ENCODE measurements at regions not wholly inside any gene's neighbourhood (a gene's known extent, or its start where the extent isn't known, plus 50 kb on each side); places are given as distances from the start of the nearest gene placed in this dataset.
A peak's percentile ranks its signal among the peaks of the same experiment; 100 is the strongest.
"Not testable (repeated sequence)": the region's sequence is repeated elsewhere in the genome, so short reads cannot be mapped to it uniquely, and the experiment has no call there.

- no peak for DNase-seq (ENCODE audit: low spot score)
Measured at GRCh38 chr14:46147452-46147851, 504.1 kb downstream of the RPL10L start.

GRCh38 chr14:46147024-46147423, 504.6 kb downstream of the RPL10L start:
- DNase-seq (ENCODE audit: low spot score), result no peak

- no peak for DNase-seq (ENCODE audit: low spot score)
Measured at GRCh38 chr14:46140445-46140844, 511.1 kb downstream of the RPL10L start.

GRCh38 chr14:46139649-46140048, 511.9 kb downstream of the RPL10L start:
- DNase-seq (ENCODE audit: low spot score), result no peak

- DNase-seq (ENCODE audit: low spot score), result no peak
Measured at GRCh38 chr14:46137786-46138185, 513.8 kb downstream of the RPL10L start.

GRCh38 chr14:46136456-46136855, 515.1 kb downstream of the RPL10L start:
- no peak for DNase-seq (ENCODE audit: low spot score)

- DNase-seq (ENCODE audit: low spot score), result no peak
Measured at GRCh38 chr14:46108228-46108627, 543.4 kb downstream of the RPL10L start.

GRCh38 chr14:46100901-46101300, 550.7 kb downstream of the RPL10L start:
- not testable (repeated sequence) for DNase-seq (ENCODE audit: low spot score)

GRCh38 chr14:46091819-46092218, 559.8 kb downstream of the RPL10L start:
- DNase-seq (ENCODE audit: low spot score), result no peak

- no peak for DNase-seq (ENCODE audit: low spot score)
Measured at GRCh38 chr14:46087604-46088003, 564.0 kb downstream of the RPL10L start.

- DNase-seq (ENCODE audit: low spot score), result no peak
Measured at GRCh38 chr14:46074061-46074460, 577.5 kb downstream of the RPL10L start.

GRCh38 chr14:46063872-46064271, 587.7 kb downstream of the RPL10L start:
- no peak for DNase-seq (ENCODE audit: low spot score)

- DNase-seq (ENCODE audit: low spot score), result no peak
Measured at GRCh38 chr14:46058964-46059563, 592.5 kb downstream of the RPL10L start.

GRCh38 chr14:46057799-46058198, 593.8 kb downstream of the RPL10L start:
- no peak for DNase-seq (ENCODE audit: low spot score)

- DNase-seq (ENCODE audit: low spot score), result no peak
Measured at GRCh38 chr14:46054526-46054925, 597.1 kb downstream of the RPL10L start.

- no peak for DNase-seq (ENCODE audit: low spot score)
Measured at GRCh38 chr14:46053221-46053620, 598.4 kb downstream of the RPL10L start.

- DNase-seq (ENCODE audit: low spot score), result no peak
Measured at GRCh38 chr14:46051796-46052195, 599.8 kb downstream of the RPL10L start.

- DNase-seq (ENCODE audit: low spot score), result peak; percentile 66
Measured at GRCh38 chr14:46048127-46048526, 603.5 kb downstream of the RPL10L start.

GRCh38 chr14:46036099-46036498, 615.5 kb downstream of the RPL10L start:
- no peak for DNase-seq (ENCODE audit: low spot score)

GRCh38 chr14:46034305-46034704, 617.3 kb downstream of the RPL10L start:
- no peak for DNase-seq (ENCODE audit: low spot score)

GRCh38 chr14:46018846-46019420, 632.6 kb downstream of the RPL10L start:
- DNase-seq (ENCODE audit: low spot score), result no peak

- no peak for DNase-seq (ENCODE audit: low spot score)
Measured at GRCh38 chr14:46008348-46008747, 643.2 kb downstream of the RPL10L start.

GRCh38 chr14:45998554-45998953, 653.0 kb downstream of the RPL10L start:
- DNase-seq (ENCODE audit: low spot score), result no peak

GRCh38 chr14:45990252-45990651, 661.3 kb downstream of the RPL10L start:
- DNase-seq (ENCODE audit: low spot score), result no peak
